Stimulated activated naive B cell treated with anti-CD40 and anti-IgM and Interleukin-4, amounts not matched to agents 10 μg/mL and 1 μg/mL and 100 μg/mL, for 72 hours (primary cell): ENCODE measurements at regions not wholly inside any gene's neighbourhood (a gene's known extent, or its start where the extent isn't known, plus 50 kb on each side); places are given as distances from the start of the nearest gene placed in this dataset.
"Not testable (repeated sequence)": the region's sequence is repeated elsewhere in the genome, so short reads cannot be mapped to it uniquely, and the experiment has no call there.

Source experiments
- ATAC-seq, 2 donors: fragments of 150-1000 bp; cut with Tn5 transposase; replicated peaks; 2 replicates each; pipeline ENCODE4 v1.10.0; 2021; ENCODE audit warnings: moderate library complexity in 1 of 2
- DNase-seq: peaks from one replicate; pipeline ENCODE4 v3.0.0; 2021
- H3K27ac Mint-ChIP-seq: one replicate; pipeline ENCODE4 v1.8.0; 2022; ENCODE audit warnings: mild to moderate bottlenecking, mixed read lengths
- H3K27me3 Mint-ChIP-seq, 2 donors: one replicate each; pipeline ENCODE4 v1.8.0; 2022; ENCODE audit warnings: mixed read lengths in 2 of 2
- H3K36me3 Mint-ChIP-seq, 2 donors: one replicate each; pipeline ENCODE4 v1.8.0; 2022; ENCODE audit warnings: mixed read lengths in 2 of 2, mild to moderate bottlenecking in 1 of 2
- H3K4me1 Mint-ChIP-seq, 2 donors: one replicate each; pipeline ENCODE4 v1.8.0; 2022; ENCODE audit warnings: mixed read lengths in 2 of 2, mild to moderate bottlenecking in 1 of 2
- H3K4me3 Mint-ChIP-seq, 2 donors: one replicate each; pipeline ENCODE4 v1.8.0; 2022; ENCODE audit warnings: mild to moderate bottlenecking in 2 of 2, mixed read lengths in 2 of 2, moderate library complexity in 1 of 2
- H3K9me3 Mint-ChIP-seq, 2 donors: one replicate each; pipeline ENCODE4 v1.8.0; 2022; ENCODE audit warnings: mixed read lengths in 2 of 2, mild to moderate bottlenecking in 1 of 2

- H3K27me3 Mint-ChIP-seq, result peaks cover 13 to 19% of the 10 kb centered on the region in 2 donors
- no peaks in the 10 kb centered on the region for H3K36me3 Mint-ChIP-seq
- no peak for ATAC-seq
- peaks cover 3 to 4% of the 10 kb centered on the region in 2 donors for H3K9me3 Mint-ChIP-seq
- DNase-seq, result no peak
- H3K4me1 Mint-ChIP-seq, result peaks cover 0 to 2% of the 10 kb centered on the region in 2 donors
- H3K4me3 Mint-ChIP-seq, result no peak overlapping the region
- no peak overlapping the region for H3K27ac Mint-ChIP-seq
Measured at GRCh38 chr10:6866757-6867156, 286.7 kb upstream of the PRKCQ start.

- peaks cover 3 to 4% of the 10 kb centered on the region in 2 donors for H3K9me3 Mint-ChIP-seq
- no peak for DNase-seq
- H3K4me3 Mint-ChIP-seq, result no peak overlapping the region
- no peaks in the 10 kb centered on the region for H3K36me3 Mint-ChIP-seq
- H3K27ac Mint-ChIP-seq, result no peak overlapping the region
- peaks cover 0 to 2% of the 10 kb centered on the region in 2 donors for H3K4me1 Mint-ChIP-seq
- no peak for ATAC-seq
- peaks cover 8 to 19% of the 10 kb centered on the region in 2 donors for H3K27me3 Mint-ChIP-seq
Measured at GRCh38 chr10:6864142-6864541, 284.1 kb upstream of the PRKCQ start.

DNA sequence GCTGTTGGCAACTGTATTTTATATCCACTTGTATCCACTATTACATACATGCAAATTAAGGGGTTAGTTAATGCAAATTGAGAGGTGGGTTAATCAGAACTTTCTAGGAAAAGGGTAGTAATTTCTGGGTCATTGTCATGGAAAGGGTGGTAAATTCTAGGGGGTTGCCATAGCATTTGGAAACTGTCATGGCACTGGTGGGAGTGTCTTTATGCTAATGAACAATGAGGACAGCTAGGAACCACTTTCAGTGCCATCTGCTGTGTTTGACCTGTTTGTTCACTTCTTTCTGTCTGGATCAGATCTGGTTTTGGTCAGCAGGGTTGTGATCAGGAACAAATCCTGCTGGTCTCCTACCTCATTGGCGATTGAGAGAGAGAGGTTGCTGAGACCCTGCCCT lies 283.3 kb upstream of the PRKCQ start:
- ATAC-seq, result no peak
- Mint-ChIP-seq H3K27ac (no peak overlapping the region), H3K4me3 (no peak overlapping the region)

DNA sequence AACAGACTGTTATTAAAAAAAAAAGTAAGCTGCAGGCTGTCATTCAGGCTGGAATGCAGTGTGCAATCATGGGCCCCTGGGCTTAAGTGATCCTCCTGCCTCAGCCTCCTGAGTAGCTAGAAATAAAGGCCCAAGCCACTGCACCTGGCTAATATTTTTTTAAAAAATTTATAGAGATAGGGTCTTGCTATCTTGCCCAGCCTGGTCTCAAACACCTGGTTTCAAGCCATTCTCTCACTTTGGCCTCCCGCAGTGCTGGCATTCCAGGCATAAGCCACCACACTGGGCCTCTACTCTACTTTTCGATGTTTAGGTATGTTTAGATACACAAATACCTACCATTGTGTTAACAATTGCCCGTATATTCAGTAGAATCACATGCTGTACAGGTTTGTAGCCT lies 270.4 kb upstream of the PRKCQ start:
- no peaks in the 10 kb centered on the region for H3K36me3 Mint-ChIP-seq

More for the DNA sequence above, 283.3 kb upstream of the PRKCQ start:
- Mint-ChIP-seq H3K36me3 (no peaks in the 10 kb centered on the region), H3K9me3 (peaks cover 3 to 4% of the 10 kb centered on the region in 2 donors), H3K27me3 (peaks cover 15 to 25% of the 10 kb centered on the region in 2 donors), H3K4me1 (peaks cover 0 to 2% of the 10 kb centered on the region in 2 donors)
- DNase-seq, result no peak

GRCh38 chr10:6847561-6847960 lies 267.5 kb upstream of the PRKCQ start:
- ATAC-seq (no peak), DNase-seq (no peak)
- H3K4me1 Mint-ChIP-seq, result peaks cover 0 to 2% of the 10 kb centered on the region in 2 donors
- H3K36me3 Mint-ChIP-seq, result no peaks in the 10 kb centered on the region
- H3K27ac Mint-ChIP-seq, result no peak overlapping the region
- H3K27me3 Mint-ChIP-seq, result peaks cover 5 to 9% of the 10 kb centered on the region in 2 donors
- H3K4me3 Mint-ChIP-seq, result no peak overlapping the region
- H3K9me3 Mint-ChIP-seq, result peaks cover 0 to 2% of the 10 kb centered on the region in 2 donors

More for the DNA sequence above, 270.4 kb upstream of the PRKCQ start:
- H3K4me1 Mint-ChIP-seq, result no peaks in the 10 kb centered on the region
- H3K27me3 Mint-ChIP-seq, result peaks cover 5 to 6% of the 10 kb centered on the region in 2 donors
- H3K4me3 Mint-ChIP-seq, result no peak overlapping the region
- H3K27ac Mint-ChIP-seq, result no peak overlapping the region
- H3K9me3 Mint-ChIP-seq, result no peaks in the 10 kb centered on the region
- ATAC-seq (no peak), DNase-seq (no peak)

GRCh38 chr10:6843894-6844650 lies 264.0 kb upstream of the PRKCQ start:
- H3K36me3 Mint-ChIP-seq, result no peaks in the 10 kb centered on the region
- DNase-seq, result no peak
- peaks cover 24 to 26% of the 10 kb centered on the region in 2 donors for H3K27me3 Mint-ChIP-seq
- H3K4me1 Mint-ChIP-seq, result peaks cover 0 to 2% of the 10 kb centered on the region in 2 donors
- ATAC-seq, result no peak
- H3K4me3 Mint-ChIP-seq, result no peak overlapping the region
- peaks cover 0 to 3% of the 10 kb centered on the region in 2 donors for H3K9me3 Mint-ChIP-seq
- H3K27ac Mint-ChIP-seq, result no peak overlapping the region

GRCh38 chr10:6843481-6843881 lies 263.4 kb upstream of the PRKCQ start:
- H3K4me3 Mint-ChIP-seq, result no peak overlapping the region
- peak; percentile 4 for DNase-seq
- ATAC-seq, result peak; percentile 33 to 36

GRCh38 chr10:6842722-6843121 lies 262.6 kb upstream of the PRKCQ start:
- peaks cover 0 to 2% of the 10 kb centered on the region in 2 donors for H3K4me1 Mint-ChIP-seq
- peaks cover 0 to 3% of the 10 kb centered on the region in 2 donors for H3K9me3 Mint-ChIP-seq
- ATAC-seq (no peak), DNase-seq (no peak)
- H3K36me3 Mint-ChIP-seq, result no peaks in the 10 kb centered on the region
- H3K4me3 Mint-ChIP-seq, result no peak overlapping the region
- H3K27ac Mint-ChIP-seq, result no peak overlapping the region
- H3K27me3 Mint-ChIP-seq, result peaks cover 24 to 26% of the 10 kb centered on the region in 2 donors

More at GRCh38 chr10:6843481-6843881, 263.4 kb upstream of the PRKCQ start:
- H3K27me3 Mint-ChIP-seq, result peaks cover 24 to 26% of the 10 kb centered on the region in 2 donors
- peaks cover 0 to 2% of the 10 kb centered on the region in 2 donors for H3K4me1 Mint-ChIP-seq
- H3K27ac Mint-ChIP-seq, result no peak overlapping the region
- peaks cover 0 to 3% of the 10 kb centered on the region in 2 donors for H3K9me3 Mint-ChIP-seq
- no peaks in the 10 kb centered on the region for H3K36me3 Mint-ChIP-seq

DNA sequence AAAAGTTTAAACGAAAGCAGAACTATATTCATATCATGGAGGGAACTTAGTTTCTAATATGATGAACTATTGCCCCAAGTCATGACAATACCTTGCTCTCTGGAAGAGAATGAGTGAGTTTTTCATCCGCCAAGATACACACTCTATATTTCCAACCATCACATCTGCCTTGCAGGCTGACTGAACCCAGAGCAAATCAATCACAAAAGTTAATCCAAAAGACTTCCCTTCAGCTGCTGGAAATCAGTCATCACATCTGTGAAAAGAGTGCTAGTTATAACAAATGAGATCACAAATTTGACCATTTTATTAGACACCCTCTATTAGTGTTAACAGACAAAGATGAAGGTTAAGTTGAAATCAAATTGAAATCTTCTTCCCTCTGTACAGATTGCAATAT lies 261.7 kb upstream of the PRKCQ start:
- DNase-seq (no peak), ATAC-seq (no peak)
- Mint-ChIP-seq H3K27ac (no peak overlapping the region), H3K9me3 (peaks cover 0 to 3% of the 10 kb centered on the region in 2 donors), H3K27me3 (peaks cover 20 to 21% of the 10 kb centered on the region in 2 donors), H3K4me3 (no peak overlapping the region), H3K4me1 (peaks cover 0 to 2% of the 10 kb centered on the region in 2 donors), H3K36me3 (no peaks in the 10 kb centered on the region)

GRCh38 chr10:6840766-6841165 lies 260.7 kb upstream of the PRKCQ start:
- H3K4me1 Mint-ChIP-seq, result peaks cover 0 to 2% of the 10 kb centered on the region in 2 donors
- H3K9me3 Mint-ChIP-seq, result peaks cover 0 to 3% of the 10 kb centered on the region in 2 donors
- peaks cover 18 to 21% of the 10 kb centered on the region in 2 donors for H3K27me3 Mint-ChIP-seq
- H3K4me3 Mint-ChIP-seq, result no peak overlapping the region
- no peak for DNase-seq
- ATAC-seq, result no peak
- no peak overlapping the region for H3K27ac Mint-ChIP-seq
- H3K36me3 Mint-ChIP-seq, result no peaks in the 10 kb centered on the region

DNA sequence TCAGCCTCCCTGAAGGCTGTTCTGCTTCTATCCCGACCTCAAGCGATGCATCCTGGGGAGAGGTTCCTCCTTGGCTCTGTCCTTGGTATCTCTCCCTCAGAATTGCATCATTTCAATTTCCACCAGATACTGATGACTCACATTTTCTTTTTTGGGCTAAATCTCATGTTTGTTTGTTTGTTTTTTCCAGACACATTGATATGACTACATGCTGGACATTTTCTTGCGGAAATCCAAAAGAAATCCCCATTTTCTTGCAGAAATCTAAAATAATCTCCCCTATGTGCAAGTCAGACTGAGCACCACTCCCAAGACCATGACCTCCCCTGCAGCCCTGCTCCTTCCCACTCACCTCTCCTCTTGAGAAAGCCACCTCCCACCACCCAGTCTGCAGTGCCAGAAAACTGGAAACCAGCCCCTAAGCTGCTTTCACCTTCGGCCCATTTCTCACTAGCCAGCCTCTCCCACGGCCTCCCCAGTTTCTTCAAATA lies 260.2 kb upstream of the PRKCQ start:
- ATAC-seq (no peak), DNase-seq (no peak)
- H3K4me1 Mint-ChIP-seq, result peaks cover 0 to 2% of the 10 kb centered on the region in 2 donors
- no peak overlapping the region for H3K4me3 Mint-ChIP-seq
- H3K9me3 Mint-ChIP-seq, result peaks cover 0 to 3% of the 10 kb centered on the region in 2 donors
- no peak overlapping the region for H3K27ac Mint-ChIP-seq
- H3K36me3 Mint-ChIP-seq, result no peaks in the 10 kb centered on the region
- H3K27me3 Mint-ChIP-seq, result peaks cover 18 to 21% of the 10 kb centered on the region in 2 donors

GRCh38 chr10:6838118-6838517 lies 258.0 kb upstream of the PRKCQ start:
- Mint-ChIP-seq H3K4me3 (no peak overlapping the region), H3K9me3 (peaks cover 0 to 3% of the 10 kb centered on the region in 2 donors), H3K4me1 (no peaks in the 10 kb centered on the region), H3K36me3 (no peaks in the 10 kb centered on the region), H3K27ac (no peak overlapping the region), H3K27me3 (peaks cover 18 to 21% of the 10 kb centered on the region in 2 donors)
- peak in 1 of 2 donors; percentile 48 for ATAC-seq
- DNase-seq, result no peak

- H3K4me3 Mint-ChIP-seq, result no peak overlapping the region
- H3K4me1 Mint-ChIP-seq, result no peaks in the 10 kb centered on the region
- no peaks in the 10 kb centered on the region for H3K36me3 Mint-ChIP-seq
- no peak for DNase-seq
- no peak for ATAC-seq
- H3K9me3 Mint-ChIP-seq, result no peaks in the 10 kb centered on the region
- H3K27ac Mint-ChIP-seq, result no peak overlapping the region
- H3K27me3 Mint-ChIP-seq, result peaks cover 0 to 10% of the 10 kb centered on the region in 2 donors
Measured at GRCh38 chr10:6833458-6834011, 253.5 kb upstream of the PRKCQ start.

DNA sequence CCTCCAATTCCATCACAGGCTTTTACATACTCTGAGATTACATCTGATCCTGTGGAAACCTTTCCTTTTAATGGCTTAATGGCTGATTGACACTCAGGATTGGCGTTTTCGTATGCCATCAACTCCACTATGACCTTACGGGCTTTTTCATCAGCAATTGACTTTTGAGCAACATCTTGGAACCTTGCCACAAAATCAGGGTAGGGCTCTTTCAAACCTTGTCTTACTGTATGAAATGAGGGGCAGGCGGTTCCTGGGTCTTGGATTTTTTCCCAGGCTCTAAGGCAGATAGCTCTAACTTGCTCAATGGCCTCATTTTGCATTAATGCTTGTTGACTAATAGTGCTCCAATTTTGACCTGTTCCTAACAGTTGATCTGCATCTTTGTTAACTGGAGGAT lies 250.9 kb upstream of the PRKCQ start:
- not testable (repeated sequence) for H3K9me3 Mint-ChIP-seq, H3K36me3 Mint-ChIP-seq, H3K27ac Mint-ChIP-seq, H3K4me3 Mint-ChIP-seq, H3K4me1 Mint-ChIP-seq, DNase-seq, ATAC-seq
- H3K27me3 Mint-ChIP-seq, result peaks cover 0 to 10% of the 10 kb centered on the region in 2 donors

GRCh38 chr10:6824793-6825192 lies 244.7 kb upstream of the PRKCQ start:
- H3K27me3 Mint-ChIP-seq, H3K4me3 Mint-ChIP-seq, H3K4me1 Mint-ChIP-seq, H3K27ac Mint-ChIP-seq, H3K9me3 Mint-ChIP-seq, DNase-seq, ATAC-seq, H3K36me3 Mint-ChIP-seq: not testable (repeated sequence)
